ENCODE measurements at regions not wholly inside any gene's neighbourhood (a gene's known extent, or its start where the extent isn't known, plus 50 kb on each side); places are given as distances from the start of the nearest gene placed in this dataset.

- TF ChIP-seq, protein P1, sequence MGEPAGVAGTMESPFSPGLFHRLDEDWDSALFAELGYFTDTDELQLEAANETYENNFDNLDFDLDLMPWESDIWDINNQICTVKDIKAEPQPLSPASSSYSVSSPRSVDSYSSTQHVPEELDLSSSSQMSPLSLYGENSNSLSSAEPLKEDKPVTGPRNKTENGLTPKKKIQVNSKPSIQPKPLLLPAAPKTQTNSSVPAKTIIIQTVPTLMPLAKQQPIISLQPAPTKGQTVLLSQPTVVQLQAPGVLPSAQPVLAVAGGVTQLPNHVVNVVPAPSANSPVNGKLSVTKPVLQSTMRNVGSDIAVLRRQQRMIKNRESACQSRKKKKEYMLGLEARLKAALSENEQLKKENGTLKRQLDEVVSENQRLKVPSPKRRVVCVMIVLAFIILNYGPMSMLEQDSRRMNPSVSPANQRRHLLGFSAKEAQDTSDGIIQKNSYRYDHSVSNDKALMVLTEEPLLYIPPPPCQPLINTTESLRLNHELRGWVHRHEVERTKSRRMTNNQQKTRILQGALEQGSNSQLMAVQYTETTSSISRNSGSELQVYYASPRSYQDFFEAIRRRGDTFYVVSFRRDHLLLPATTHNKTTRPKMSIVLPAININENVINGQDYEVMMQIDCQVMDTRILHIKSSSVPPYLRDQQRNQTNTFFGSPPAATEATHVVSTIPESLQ (CRISPR knock-in tag; conservative IDR thresholded peaks at IDR 0.05) = no peak
- TF ChIP-seq ZBTB7A (CRISPR knock-in tag; IDR thresholded peaks at IDR 0.05) (no peak), ZNF34 (CRISPR knock-in tag; IDR thresholded peaks at IDR 0.05; ENCODE audit: borderline replicate concordance) (no peak), REL (CRISPR knock-in tag; conservative IDR thresholded peaks at IDR 0.05) (no peak; the same call in 1 of the 2 replicates), ZFP41 (CRISPR knock-in tag; IDR thresholded peaks at IDR 0.05; ENCODE audit: borderline replicate concordance) (no peak), ZNF660 (CRISPR knock-in tag; IDR thresholded peaks at IDR 0.05; ENCODE audit: borderline replicate concordance, low read depth) (no peak), TBX2 (CRISPR knock-in tag; IDR thresholded peaks at IDR 0.05; ENCODE audit: borderline replicate concordance) (no peak), ZNF160 (CRISPR knock-in tag; IDR thresholded peaks at IDR 0.05) (no peak), ZNF678 (CRISPR knock-in tag; IDR thresholded peaks at IDR 0.05) (no peak), ZNF569 (CRISPR knock-in tag; IDR thresholded peaks at IDR 0.05; ENCODE audit: borderline replicate concordance) (no peak), TCF7L2 (IDR thresholded peaks at IDR 0.05; ENCODE audit: low read depth, low read length) (no peak), NAIF1 (CRISPR knock-in tag; IDR thresholded peaks at IDR 0.05; ENCODE audit: borderline replicate concordance) (no peak), ZNF800 (CRISPR knock-in tag; IDR thresholded peaks at IDR 0.05) (no peak), CHD2 (IDR thresholded peaks at IDR 0.05; ENCODE audit: low read depth, low read length) (no peak), SRF (IDR thresholded peaks at IDR 0.05; ENCODE audit: low read depth, low read length) (no peak), ZNF274 (CRISPR knock-in tag; IDR thresholded peaks at IDR 0.05) (no peak), ZNF709 (CRISPR knock-in tag; IDR thresholded peaks at IDR 0.05) (no peak), FOXO4 (CRISPR knock-in tag; conservative IDR thresholded peaks at IDR 0.05) (no peak), ZNF317 (CRISPR knock-in tag; IDR thresholded peaks at IDR 0.05) (no peak)
- TF ChIP-seq, protein P2, sequence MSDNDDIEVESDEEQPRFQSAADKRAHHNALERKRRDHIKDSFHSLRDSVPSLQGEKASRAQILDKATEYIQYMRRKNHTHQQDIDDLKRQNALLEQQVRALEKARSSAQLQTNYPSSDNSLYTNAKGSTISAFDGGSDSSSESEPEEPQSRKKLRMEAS (IDR thresholded peaks at IDR 0.05) = no peak
- TF ChIP-seq, protein P3, sequence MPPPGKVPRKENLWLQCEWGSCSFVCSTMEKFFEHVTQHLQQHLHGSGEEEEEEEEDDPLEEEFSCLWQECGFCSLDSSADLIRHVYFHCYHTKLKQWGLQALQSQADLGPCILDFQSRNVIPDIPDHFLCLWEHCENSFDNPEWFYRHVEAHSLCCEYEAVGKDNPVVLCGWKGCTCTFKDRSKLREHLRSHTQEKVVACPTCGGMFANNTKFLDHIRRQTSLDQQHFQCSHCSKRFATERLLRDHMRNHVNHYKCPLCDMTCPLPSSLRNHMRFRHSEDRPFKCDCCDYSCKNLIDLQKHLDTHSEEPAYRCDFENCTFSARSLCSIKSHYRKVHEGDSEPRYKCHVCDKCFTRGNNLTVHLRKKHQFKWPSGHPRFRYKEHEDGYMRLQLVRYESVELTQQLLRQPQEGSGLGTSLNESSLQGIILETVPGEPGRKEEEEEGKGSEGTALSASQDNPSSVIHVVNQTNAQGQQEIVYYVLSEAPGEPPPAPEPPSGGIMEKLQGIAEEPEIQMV (CRISPR knock-in tag; IDR thresholded peaks at IDR 0.05; ENCODE audit: low read depth) = 0 out of 2 replicates have a peak, but pooled peaks have one; percentile 14
- TF ChIP-seq, protein P4, sequence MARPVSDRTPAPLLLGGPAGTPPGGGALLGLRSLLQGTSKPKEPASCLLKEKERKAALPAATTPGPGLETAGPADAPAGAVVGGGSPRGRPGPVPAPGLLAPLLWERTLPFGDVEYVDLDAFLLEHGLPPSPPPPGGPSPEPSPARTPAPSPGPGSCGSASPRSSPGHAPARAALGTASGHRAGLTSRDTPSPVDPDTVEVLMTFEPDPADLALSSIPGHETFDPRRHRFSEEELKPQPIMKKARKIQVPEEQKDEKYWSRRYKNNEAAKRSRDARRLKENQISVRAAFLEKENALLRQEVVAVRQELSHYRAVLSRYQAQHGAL (CRISPR knock-in tag; IDR thresholded peaks at IDR 0.05; ENCODE audit: not compliant biosample characterization) = no peak
These were observed 90.1 kb upstream of the GSE1 start (continued) for GRCh38 chr16:85522842-85523601.
